Right renal pelvis (tissue), 4 donors: ENCODE measurements at regions not wholly inside any gene's neighbourhood (a gene's known extent, or its start where the extent isn't known, plus 50 kb on each side); places are given as distances from the start of the nearest gene placed in this dataset.
"Not testable (repeated sequence)": the region's sequence is repeated elsewhere in the genome, so short reads cannot be mapped to it uniquely, and the experiment has no call there.

Experiments
- DNase-seq, 4 donors: peaks; one replicate each; pipeline ENCODE4 v3.0.0-alpha.2; 2013; ENCODE audit warnings: low read depth in 4 of 4, low spot score in 3 of 4, missing footprints in 1 of 4

GRCh38 chr16:29261427-29262248, 144.9 kb downstream of the NPIPB11 start:
- not testable (repeated sequence) for DNase-seq

- not testable (repeated sequence) for DNase-seq
These were observed 145.7 kb downstream of the NPIPB11 start for GRCh38 chr16:29260683-29261426.

GRCh38 chr16:29259635-29260457, 146.7 kb downstream of the NPIPB11 start:
- not testable (repeated sequence) for DNase-seq

GRCh38 chr16:29258946-29259634, 147.4 kb downstream of the NPIPB11 start:
- not testable (repeated sequence) for DNase-seq

- not testable (repeated sequence) for DNase-seq
These were observed 148.8 kb downstream of the NPIPB11 start for GRCh38 chr16:29257419-29258336.

GRCh38 chr16:29256501-29256981, 150.0 kb downstream of the NPIPB11 start:
- DNase-seq: no peak

- DNase-seq: not testable (repeated sequence)
These were observed 150.6 kb downstream of the NPIPB11 start for GRCh38 chr16:29255957-29256356.

GRCh38 chr16:29255496-29255796, 151.1 kb downstream of the NPIPB11 start:
- DNase-seq: not testable (repeated sequence)

- DNase-seq: no peak
These were observed 151.6 kb downstream of the NPIPB11 start for GRCh38 chr16:29254676-29255495.

- DNase-seq: not testable (repeated sequence)
These were observed 152.6 kb downstream of the NPIPB11 start for GRCh38 chr16:29253716-29254590.

GRCh38 chr16:29253066-29253590, 153.4 kb downstream of the NPIPB11 start:
- not testable (repeated sequence) for DNase-seq

- DNase-seq: not testable (repeated sequence)
These were observed 154.2 kb downstream of the NPIPB11 start for GRCh38 chr16:29252311-29252710.

- DNase-seq: not testable (repeated sequence)
These were observed 154.9 kb downstream of the NPIPB11 start for GRCh38 chr16:29251571-29252011.

GRCh38 chr16:29250923-29251434, 155.5 kb downstream of the NPIPB11 start:
- DNase-seq: not testable (repeated sequence)

- not testable (repeated sequence) for DNase-seq
These were observed 156.0 kb downstream of the NPIPB11 start for GRCh38 chr16:29250469-29250868.

- DNase-seq: not testable (repeated sequence)
These were observed 157.6 kb downstream of the NPIPB11 start for GRCh38 chr16:29248940-29249318.
